ENCODE measurements at regions not wholly inside any gene's neighbourhood (a gene's known extent, or its start where the extent isn't known, plus 50 kb on each side); places are given as distances from the start of the nearest gene placed in this dataset.

- TF ChIP-seq CTCF (IDR thresholded peaks at IDR 0.05) (no peak), POLR2A (IDR thresholded peaks at IDR 0.05) (no peak)
These were observed 491.5 kb downstream of the SLC6A15 start for GRCh38 chr12:84421103-84421502.
